ENCODE measurements at regions not wholly inside any gene's neighbourhood (a gene's known extent, or its start where the extent isn't known, plus 50 kb on each side); places are given as distances from the start of the nearest gene placed in this dataset.

DNA sequence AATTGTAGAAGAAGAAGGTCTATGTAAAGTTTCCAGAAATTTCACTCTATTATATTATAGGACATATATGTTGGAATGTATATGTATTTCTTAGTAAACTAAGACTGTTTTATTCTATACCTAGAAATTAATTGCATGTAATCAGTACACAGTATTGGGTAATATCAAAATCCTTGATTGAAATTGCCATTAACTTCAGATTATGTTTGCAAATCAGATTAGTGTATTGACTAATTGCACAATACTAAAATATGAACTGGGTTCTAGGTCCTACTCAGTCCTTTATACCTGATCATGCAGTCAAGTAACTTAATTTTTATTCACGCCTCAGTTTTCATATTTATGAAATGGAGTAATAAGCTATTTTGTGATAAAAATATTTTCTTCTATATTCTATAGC lies 950.3 kb upstream of the ADGRL3 start:
- Histone ChIP-seq H3K36me3 (no peaks in the 10 kb centered on the region), H3K27me3 (no peaks in the 10 kb centered on the region), H3K27ac (no peak overlapping the region), H3K4me1 (no peaks in the 10 kb centered on the region), H3K9me3 (no peaks in the 10 kb centered on the region), H3K4me3 (no peak overlapping the region)
- WGBS, 2 donors, result 92 to 96% methylated on average over 1 of the region's 1 CpG
- DNase-seq (ENCODE audit: low spot score in 2 of 2), result no peak
- no peak for TF ChIP-seq CTCF (IDR thresholded peaks at IDR 0.05)
- TF ChIP-seq EP300 (IDR thresholded peaks at IDR 0.05), result no peak
- no peak for TF ChIP-seq POLR2A (IDR thresholded peaks at IDR 0.05)

DNA sequence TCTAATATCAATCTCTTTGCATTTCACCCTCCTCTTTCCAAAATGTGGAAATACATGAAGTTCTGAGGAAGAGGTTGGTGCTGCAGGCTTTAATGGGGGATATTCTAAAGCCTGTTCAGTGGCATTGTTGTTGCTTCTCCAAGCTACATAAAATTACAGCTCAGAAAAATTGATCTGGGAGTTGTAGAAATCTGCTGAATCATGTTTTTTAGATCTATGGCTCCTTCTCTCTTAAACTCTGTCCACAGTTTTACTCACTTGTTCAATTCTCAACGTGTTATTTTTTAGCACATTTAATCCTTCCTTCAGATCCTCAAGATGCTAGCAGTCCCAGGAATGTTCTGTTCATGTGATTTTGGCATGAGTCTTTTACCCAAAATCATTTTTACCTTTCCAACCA lies 949.5 kb upstream of the ADGRL3 start:
- no peak overlapping the region for H3K4me3 ChIP-seq
- H3K27me3 ChIP-seq, result no peaks in the 10 kb centered on the region
- H3K4me1 ChIP-seq, result no peaks in the 10 kb centered on the region
- TF ChIP-seq POLR2A (IDR thresholded peaks at IDR 0.05) (no peak), CTCF (IDR thresholded peaks at IDR 0.05) (no peak), EP300 (IDR thresholded peaks at IDR 0.05) (no peak)
- no peaks in the 10 kb centered on the region for H3K9me3 ChIP-seq
- no peak overlapping the region for H3K27ac ChIP-seq
- no peaks in the 10 kb centered on the region for H3K36me3 ChIP-seq
- WGBS, 2 donors, result 60 to 72% methylated on average over 1 of the region's 1 CpG
- DNase-seq (ENCODE audit: low spot score in 2 of 2), result no peak

GRCh38 chr4:60259781-60260180 lies 940.3 kb upstream of the ADGRL3 start:
- no peaks in the 10 kb centered on the region for H3K27me3 ChIP-seq
- H3K4me1 ChIP-seq, result no peaks in the 10 kb centered on the region
- DNase-seq (ENCODE audit: low spot score in 2 of 2), result no peak
- H3K9me3 ChIP-seq, result no peaks in the 10 kb centered on the region
- no peaks in the 10 kb centered on the region for H3K36me3 ChIP-seq
- no peak for TF ChIP-seq CTCF (IDR thresholded peaks at IDR 0.05)
- TF ChIP-seq POLR2A (IDR thresholded peaks at IDR 0.05), result no peak
- TF ChIP-seq EP300 (IDR thresholded peaks at IDR 0.05), result no peak
- H3K4me3 ChIP-seq, result no peak overlapping the region
- no peak overlapping the region for H3K27ac ChIP-seq
- WGBS, 2 donors, result 84 to 88% methylated on average over 5 of the region's 5 CpGs

- Histone ChIP-seq H3K9me3 (peaks cover 0 to 7% (median 0%) of the 10 kb centered on the region in 4 donors), H3K27me3 (no peaks in the 10 kb centered on the region), H3K27ac (no peak overlapping the region), H3K4me3 (no peak overlapping the region), H3K4me1 (no peaks in the 10 kb centered on the region), H3K36me3 (no peaks in the 10 kb centered on the region)
- 24 to 39% methylated on average over 1 of the region's 1 CpG for WGBS, 2 donors
- no peak for DNase-seq (ENCODE audit: low spot score in 2 of 2)
- no peak for TF ChIP-seq CTCF (IDR thresholded peaks at IDR 0.05)
- no peak for TF ChIP-seq EP300 (IDR thresholded peaks at IDR 0.05)
- TF ChIP-seq POLR2A (IDR thresholded peaks at IDR 0.05), result no peak
These were observed 933.6 kb upstream of the ADGRL3 start for GRCh38 chr4:60266505-60266904.

DNA sequence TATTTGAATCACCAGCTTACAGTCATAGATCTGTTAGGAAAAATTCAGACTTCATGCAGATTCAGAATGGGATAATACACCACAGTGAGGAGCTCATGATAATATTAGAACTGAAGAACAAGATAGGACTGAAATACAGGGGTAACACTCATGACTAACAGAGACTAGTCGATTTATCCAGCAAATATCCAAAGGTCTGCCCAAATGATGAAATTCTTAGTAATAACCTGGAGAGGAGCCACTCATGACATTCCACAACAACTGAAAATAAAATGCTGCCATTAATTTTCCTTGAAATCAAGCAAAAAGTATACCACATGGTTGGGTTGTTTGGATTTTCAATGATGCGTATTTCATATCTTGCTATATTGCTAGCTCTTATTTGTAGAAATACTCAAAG lies 903.7 kb upstream of the ADGRL3 start:
- H3K9me3 ChIP-seq, result no peaks in the 10 kb centered on the region
- H3K27ac ChIP-seq, result no peak overlapping the region
- H3K4me3 ChIP-seq, result no peak overlapping the region
- TF ChIP-seq POLR2A (IDR thresholded peaks at IDR 0.05) (no peak), CTCF (IDR thresholded peaks at IDR 0.05) (no peak), EP300 (IDR thresholded peaks at IDR 0.05) (no peak)
- H3K36me3 ChIP-seq, result no peaks in the 10 kb centered on the region
- H3K27me3 ChIP-seq, result no peaks in the 10 kb centered on the region
- WGBS, 2 donors, result 38 to 86% methylated on average over 2 of the region's 2 CpGs
- DNase-seq (ENCODE audit: low spot score in 2 of 2), result no peak
- H3K4me1 ChIP-seq, result no peaks in the 10 kb centered on the region

Data from tibial nerve (tissue), 4 donors.